ENCODE measurements at regions not wholly inside any gene's neighbourhood (a gene's known extent, or its start where the extent isn't known, plus 50 kb on each side); places are given as distances from the start of the nearest gene placed in this dataset.
"Not testable (repeated sequence)": the region's sequence is repeated elsewhere in the genome, so short reads cannot be mapped to it uniquely, and the experiment has no call there.

DNA sequence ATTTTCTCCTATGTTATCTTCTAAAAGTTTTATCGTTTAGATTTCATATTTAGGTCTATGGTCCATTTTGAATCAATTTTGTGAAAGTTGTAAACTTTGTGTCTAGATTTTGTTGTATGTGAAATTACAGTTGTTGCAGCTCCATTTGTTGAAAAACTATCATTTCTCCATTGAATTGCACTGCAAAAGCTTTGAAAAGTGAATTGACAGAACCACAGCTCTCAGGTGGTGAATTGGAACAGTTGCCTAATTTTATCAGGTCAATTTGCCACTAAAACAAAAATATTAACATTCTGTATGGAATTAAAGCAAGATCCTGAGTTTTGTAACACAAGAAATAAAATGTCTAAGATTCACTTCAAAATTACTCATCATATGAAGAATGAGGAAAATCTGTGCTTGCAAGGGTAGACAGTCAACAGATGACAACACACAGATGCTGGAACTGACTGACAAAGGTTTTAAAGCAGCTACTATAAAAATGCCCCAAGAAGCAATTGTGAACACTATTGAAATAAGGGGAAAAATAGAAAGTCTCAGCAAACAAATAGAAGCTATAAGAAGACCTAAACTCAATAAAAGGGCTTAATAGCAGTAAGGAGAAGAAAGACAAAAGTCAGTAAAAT is 346.7 kb downstream of the PAX1 start:
- no peak for DNase-seq

- not testable (repeated sequence) for DNase-seq
Observed at GRCh38 chr20:22045956-22046507, 340.6 kb downstream of the PAX1 start.

- no peak for DNase-seq
Observed at GRCh38 chr20:22027423-22027822, 322.0 kb downstream of the PAX1 start.

DNA sequence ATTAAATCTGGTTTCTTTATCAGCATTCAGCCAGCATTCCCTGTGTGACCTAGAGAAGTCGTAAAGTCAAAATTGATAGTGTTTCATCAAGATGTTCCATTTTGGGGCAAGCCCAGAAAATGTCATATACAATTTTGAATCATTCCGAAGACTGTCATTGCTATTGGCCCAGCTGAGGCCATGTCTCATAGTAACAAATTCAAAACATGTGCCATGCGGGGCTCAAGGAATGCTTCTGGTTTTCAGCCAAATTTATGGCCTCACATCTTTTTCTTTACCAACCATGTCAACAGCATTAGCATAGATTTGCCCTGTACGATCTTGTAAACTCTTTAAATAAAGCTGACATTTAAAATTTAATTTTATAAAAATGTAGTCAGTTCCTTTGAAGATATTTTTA is 314.7 kb downstream of the PAX1 start:
- no peak for DNase-seq

GRCh38 chr20:22008456-22008855 is 303.0 kb downstream of the PAX1 start:
- no peak for DNase-seq

DNA sequence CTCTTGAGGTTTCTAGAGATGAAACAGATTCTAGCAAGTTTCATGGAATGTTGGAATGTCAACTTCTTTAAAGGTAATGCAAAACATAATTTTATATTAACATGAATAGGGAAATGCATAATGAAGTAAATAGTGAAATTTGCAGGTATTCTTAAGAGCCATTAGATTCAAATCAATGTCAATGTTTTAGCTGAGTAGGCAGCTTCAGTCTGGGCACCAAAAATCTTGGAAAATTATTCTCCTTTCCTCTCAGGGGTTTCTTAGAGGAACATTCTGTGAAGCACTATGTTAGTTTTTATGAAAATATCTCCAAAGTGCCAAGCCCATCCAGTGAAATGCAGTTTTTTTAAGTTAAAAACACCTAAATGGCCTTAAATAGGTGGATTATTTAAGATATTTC is 300.8 kb downstream of the PAX1 start:
- DNase-seq, result no peak

- no peak for DNase-seq
Observed at GRCh38 chr20:22005535-22005934, 300.1 kb downstream of the PAX1 start.

DNA sequence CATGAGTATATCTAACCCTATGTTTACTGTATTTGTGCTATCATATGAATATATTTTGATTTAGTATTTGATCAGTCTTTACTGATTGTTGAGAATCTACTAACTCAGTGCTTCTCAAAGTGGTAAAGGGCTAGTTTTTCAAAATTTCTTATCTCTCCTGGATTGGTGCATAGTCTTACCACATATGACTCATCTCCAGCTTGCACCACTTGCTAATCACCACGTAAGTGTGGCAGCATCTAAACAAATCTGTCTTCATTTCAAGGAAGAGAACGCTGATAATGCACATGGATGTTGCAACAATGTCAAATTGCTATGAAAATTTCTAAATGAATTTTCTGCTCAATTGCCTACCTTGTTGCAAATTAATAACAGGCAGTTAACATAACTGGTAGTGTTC is 299.5 kb downstream of the PAX1 start:
- no peak for DNase-seq

GRCh38 chr20:22003680-22004079 is 298.2 kb downstream of the PAX1 start:
- DNase-seq, result no peak

DNA sequence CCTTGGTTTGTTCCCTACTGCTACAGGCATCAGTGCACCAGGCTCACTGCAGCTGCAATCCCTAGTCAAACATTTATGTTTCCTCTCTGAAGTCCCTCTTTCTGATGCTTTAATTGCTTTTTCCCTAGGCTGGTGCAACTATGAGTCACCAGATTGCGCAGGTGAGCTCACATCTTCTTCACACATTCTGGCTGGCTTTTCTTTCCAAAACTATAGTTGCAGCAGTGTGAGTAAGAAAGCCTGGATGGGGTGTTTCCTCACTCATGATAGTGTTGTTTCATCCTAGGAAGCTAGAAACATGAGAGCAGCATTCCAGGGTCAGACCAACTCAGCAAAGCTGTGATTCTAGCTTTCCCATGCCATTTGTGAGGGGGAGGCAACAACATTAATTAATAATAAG is 296.4 kb downstream of the PAX1 start:
- no peak for DNase-seq

- DNase-seq, result no peak
Observed at GRCh38 chr20:21995461-21995860, 290.0 kb downstream of the PAX1 start.

DNA sequence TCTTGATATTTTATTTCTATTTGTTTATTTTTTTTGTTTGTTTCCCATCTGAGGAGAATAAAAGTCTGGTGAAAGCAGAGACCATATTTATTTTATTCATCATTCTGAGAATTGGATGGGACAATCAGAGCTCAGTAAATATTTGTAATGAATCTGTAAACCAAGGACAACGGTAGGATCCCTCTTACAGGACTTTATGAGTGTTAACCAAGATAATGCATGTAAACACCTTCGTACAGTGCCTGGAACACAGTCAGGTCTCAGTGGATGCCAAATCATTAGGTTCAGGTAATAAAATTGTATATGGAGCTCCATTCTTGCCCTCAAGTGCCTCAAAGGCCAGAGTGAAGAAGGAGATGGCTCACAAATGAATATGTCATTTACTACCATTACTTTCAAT is 288.7 kb downstream of the PAX1 start:
- DNase-seq, result no peak

DNA sequence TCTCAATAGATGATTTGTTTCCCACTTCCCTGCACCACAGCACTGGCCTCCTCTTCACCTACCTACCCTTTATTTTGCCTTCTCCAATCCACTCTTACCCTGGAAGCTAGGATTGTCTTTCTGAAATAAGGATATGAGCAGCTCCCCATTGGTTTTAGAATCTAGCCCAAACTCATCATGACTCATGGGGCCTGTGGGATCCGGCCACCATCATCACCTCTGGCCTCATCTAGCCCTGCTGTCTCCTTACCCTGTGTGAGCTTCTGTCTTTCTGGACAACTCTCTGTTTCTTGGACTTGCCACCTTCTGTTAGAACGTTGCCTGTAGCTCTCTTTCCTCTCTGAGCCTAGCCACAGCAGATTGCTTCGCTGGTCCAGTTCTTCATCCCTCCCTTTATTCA is 277.1 kb downstream of the PAX1 start:
- DNase-seq, result no peak

DNA sequence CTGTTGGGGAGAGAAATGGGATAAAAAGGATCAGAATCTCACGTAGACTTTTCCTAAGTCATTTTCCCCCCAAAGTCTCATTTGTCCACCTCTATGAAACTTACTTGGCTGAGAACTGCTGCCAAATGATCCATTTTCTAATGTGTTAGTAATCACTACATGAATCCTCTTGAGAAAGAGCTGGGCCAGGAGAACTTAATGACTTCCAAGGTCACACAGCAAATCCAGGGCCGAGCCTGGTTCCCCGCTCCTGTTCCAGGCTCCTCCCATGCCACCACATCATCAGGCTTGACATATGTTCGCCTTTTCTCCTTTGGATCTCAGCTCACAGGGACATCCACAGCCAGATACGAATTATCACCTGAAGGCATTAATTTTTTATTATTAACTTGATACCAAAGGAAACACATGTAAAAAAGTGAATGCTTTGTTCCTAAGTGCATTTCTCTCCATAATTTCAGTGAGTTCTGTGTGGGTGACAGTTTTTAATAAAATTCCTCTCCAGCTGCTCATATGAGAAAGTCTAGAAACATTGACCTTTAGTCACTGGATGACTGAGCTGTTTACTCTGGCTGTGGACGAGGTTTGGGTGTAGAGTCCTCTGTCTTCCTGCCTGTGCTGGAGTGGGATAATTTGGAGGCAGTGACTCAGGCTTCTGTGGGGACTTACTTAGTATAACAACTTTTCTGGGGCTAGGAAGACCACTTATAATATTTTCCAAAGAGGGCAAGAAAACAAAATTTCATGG is 276.3 kb downstream of the PAX1 start:
- DNase-seq, result no peak

DNA sequence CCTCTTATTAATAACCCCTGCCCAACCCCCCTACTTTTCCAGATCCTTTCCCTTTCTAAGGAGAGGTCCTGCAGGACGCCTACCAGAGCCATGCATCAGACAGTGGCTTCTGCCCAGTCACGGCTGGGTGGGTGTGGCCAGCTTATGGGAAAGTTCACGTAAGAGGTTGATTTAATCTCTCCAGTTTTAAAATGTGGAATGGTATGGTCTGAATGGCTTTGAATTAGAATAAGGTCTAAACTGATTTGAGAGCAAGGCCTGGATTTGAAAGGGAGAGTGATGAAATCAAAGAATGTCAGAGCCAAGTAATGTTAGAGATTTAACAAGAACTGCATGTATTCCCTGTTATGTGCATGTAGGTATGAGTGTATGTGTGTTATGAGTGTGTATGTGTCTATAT is 275.7 kb downstream of the PAX1 start:
- DNase-seq, result no peak

DNA sequence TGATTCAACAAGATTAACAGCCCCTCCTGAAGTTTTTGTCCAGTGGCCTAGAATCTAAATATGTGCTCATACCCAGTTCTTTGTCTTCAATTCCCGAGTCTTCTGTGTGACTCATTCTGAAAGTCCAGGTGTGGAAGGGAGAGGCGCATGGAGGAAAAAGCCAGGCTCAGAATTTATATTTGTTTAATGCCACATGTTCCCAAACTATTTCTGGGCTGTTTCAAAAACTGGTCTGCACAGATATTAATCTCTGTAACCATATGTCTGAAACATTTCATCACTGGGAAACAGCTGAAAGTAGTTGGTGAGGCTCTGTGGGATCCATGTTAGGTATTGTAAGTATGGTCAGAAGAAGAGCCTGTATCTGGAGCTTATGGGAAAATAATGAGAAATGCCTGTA is 266.0 kb downstream of the PAX1 start:
- DNase-seq, result no peak

- DNase-seq, result no peak
Observed at GRCh38 chr20:21968486-21968885, 263.0 kb downstream of the PAX1 start.

GRCh38 chr20:21967481-21967880 is 262.0 kb downstream of the PAX1 start:
- no peak for DNase-seq

GRCh38 chr20:21956591-21956990 is 251.1 kb downstream of the PAX1 start:
- no peak for DNase-seq

- no peak for DNase-seq
Observed at GRCh38 chr20:21947406-21947805, 241.9 kb downstream of the PAX1 start.

- no peak for DNase-seq
Observed at GRCh38 chr20:21944227-21944626, 238.8 kb downstream of the PAX1 start.

DNA sequence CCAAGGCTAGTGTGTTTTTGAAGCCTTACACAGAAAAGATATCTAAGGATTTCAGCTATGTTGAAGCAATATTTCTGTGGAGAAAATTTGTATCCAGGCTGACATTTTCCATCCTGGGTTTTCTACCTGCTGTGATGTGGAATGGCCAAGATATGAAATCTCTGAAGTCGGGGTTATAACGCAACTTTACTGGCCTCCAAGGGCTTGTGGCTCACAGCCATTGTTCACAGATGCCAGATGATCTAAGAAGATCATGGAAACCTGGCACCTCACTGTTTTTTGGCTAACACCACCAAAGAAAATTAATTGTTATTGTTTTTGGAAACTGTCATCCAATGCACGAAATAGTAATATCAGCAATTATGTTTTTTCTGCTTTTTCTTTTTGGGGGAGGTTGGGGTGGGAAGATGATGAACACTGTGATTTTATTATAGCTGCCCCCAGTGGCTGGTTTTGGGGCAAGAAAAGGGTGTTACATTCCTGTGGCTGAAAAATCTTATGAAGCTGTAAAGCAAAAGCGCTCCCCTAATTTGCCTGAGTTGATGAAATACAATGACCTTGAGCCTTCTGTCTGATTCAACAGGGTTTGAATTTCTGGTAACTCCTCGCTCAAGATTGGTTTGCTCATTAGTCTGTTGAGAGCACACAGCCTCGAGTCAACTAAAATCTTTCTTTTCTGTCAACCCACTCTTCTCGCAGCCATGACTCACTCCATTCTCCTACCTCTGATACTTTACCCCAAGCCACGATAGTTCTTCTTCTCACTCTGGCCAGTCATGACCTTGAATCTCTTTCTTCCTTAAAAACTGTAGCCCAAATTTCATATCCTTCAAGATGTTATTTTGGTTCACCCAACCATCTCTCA is 236.7 kb downstream of the PAX1 start:
- DNase-seq, result no peak

DNA sequence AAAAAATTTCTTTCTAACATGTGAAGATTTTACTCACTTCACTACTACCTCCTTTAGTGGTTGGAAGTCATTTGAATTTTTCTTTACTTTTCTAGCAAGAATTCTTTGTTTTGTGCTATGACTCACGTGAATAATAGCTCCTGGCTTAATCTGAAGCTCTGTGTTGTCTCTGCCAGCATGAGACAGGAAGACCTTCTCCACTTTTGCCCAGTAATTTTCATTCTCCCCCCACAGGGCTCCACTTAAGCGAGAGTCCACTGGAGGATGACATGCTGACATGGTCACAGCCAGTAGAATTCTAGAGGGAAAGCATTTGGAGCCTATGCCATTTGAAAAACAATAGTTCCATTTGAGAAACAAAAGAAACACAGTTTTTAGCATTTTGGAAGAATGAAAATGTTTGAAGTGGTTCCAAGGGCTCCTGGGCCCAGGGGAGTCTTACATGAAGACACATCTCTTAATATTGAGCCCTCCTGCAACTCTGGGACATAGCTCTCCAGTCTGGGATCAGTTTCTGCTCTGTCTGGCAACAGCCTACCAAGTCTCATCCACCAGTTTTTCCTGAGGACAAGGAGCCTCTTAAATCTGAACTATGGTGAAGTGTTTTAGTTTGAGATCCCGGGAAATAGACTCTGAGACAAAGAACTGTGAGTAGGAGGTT is 231.4 kb downstream of the PAX1 start:
- DNase-seq, result no peak

Data from stimulated activated CD4-positive, alpha-beta T cell treated with anti-CD3 and anti-CD28 coated beads, Interleukin-4, amount 100 ng/mL, for 1 hour (primary cell).